ENCODE measurements at regions not wholly inside any gene's neighbourhood (a gene's known extent, or its start where the extent isn't known, plus 50 kb on each side); places are given as distances from the start of the nearest gene placed in this dataset.

DNA sequence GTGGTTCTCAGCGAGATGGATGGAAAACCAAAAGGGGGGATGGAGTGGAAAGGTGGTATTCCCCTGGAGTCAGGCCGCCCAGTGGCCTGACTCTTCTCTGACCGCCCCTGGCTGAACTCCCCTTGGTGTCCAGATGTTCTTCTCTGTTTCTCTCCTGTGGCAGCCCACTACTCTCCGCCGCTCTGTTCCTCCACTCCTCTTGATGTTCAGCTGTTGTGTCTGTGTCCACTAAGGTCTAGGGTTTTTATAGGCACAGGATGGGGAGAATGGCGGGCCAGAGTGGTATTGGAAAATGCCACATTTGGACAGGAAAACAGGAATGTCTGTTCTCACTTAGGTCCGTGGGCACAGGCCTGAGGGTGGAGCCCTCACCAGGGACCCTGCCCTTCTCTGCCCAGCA lies 954.3 kb upstream of the MBL2 start:
- H3K36me3 Mint-ChIP-seq (ENCODE audit: insufficient read depth, unreplicated experiment), result no peaks in the 10 kb centered on the region
- no peak for DNase-seq
- no peak overlapping the region for H3K4me3 Mint-ChIP-seq (ENCODE audit: low read depth, unreplicated experiment)
- H3K9me3 Mint-ChIP-seq (ENCODE audit: low read depth, unreplicated experiment), result no peaks in the 10 kb centered on the region
- no TSS peak for BruUV-seq (replicated peaks)
- H3K27ac Mint-ChIP-seq (ENCODE audit: unreplicated experiment), result no peak overlapping the region
- H3K4me1 Mint-ChIP-seq (ENCODE audit: low read depth, unreplicated experiment), result no peaks in the 10 kb centered on the region
- intact Hi-C loops (cut with micrococcal nuclease; ENCODE audit: unreplicated experiment), result no loop called here
- no peak for TF ChIP-seq CTCF (IDR thresholded peaks at IDR 0.05; ENCODE audit: unreplicated experiment)
- H3K27me3 Mint-ChIP-seq (ENCODE audit: unreplicated experiment), result no peaks in the 10 kb centered on the region
- CTCF ChIA-PET, result no interaction called here

DNA sequence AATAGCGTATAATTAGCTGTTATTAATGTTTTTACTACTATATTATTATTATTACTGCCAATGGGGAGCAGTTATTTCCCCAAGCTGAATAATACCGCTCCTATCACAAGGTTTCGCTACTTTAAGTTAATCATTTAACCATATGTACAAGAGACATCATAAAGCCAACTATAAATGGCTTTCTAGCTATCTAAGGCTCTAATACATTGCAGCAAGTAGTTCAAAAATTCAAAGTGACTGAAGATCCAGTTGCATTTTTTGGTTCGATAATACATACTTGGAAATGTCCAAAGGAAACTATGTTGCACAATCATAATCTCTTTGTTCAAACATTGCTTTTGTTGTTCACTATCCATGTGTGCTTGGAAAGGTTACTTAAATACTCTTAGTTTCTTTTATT lies 952.0 kb upstream of the MBL2 start:
- no peaks in the 10 kb centered on the region for H3K9me3 Mint-ChIP-seq (ENCODE audit: low read depth, unreplicated experiment)
- H3K4me1 Mint-ChIP-seq (ENCODE audit: low read depth, unreplicated experiment), result no peaks in the 10 kb centered on the region
- DNase-seq, result no peak
- TF ChIP-seq CTCF (IDR thresholded peaks at IDR 0.05; ENCODE audit: unreplicated experiment), result no peak
- H3K27me3 Mint-ChIP-seq (ENCODE audit: unreplicated experiment), result no peaks in the 10 kb centered on the region
- no TSS peak for BruUV-seq (replicated peaks)
- no peak overlapping the region for H3K27ac Mint-ChIP-seq (ENCODE audit: unreplicated experiment)
- intact Hi-C loops (cut with micrococcal nuclease; ENCODE audit: unreplicated experiment), result no loop called here
- H3K4me3 Mint-ChIP-seq (ENCODE audit: low read depth, unreplicated experiment), result no peak overlapping the region
- H3K36me3 Mint-ChIP-seq (ENCODE audit: insufficient read depth, unreplicated experiment), result no peaks in the 10 kb centered on the region
- CTCF ChIA-PET, result no interaction called here

DNA sequence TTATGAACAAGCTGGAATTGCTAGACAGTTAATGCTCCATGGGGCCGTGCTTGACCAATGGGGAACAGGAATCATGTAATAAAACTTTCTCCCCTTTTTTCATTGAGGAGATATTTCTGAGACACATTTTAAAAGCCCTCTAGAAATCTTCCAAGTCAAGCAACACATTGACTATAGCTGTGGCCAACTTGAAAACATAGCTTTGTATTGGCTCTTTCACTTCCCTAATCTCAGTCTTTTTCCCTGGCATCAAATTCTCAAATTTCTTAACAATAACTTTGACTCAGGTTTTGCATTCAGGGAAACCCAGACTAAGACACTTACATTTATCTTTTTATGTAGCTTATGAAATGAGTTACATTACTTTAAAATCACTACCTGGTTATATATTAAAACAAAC lies 947.1 kb upstream of the MBL2 start:
- no peak overlapping the region for H3K27ac Mint-ChIP-seq (ENCODE audit: unreplicated experiment)
- H3K27me3 Mint-ChIP-seq (ENCODE audit: unreplicated experiment), result no peaks in the 10 kb centered on the region
- no peaks in the 10 kb centered on the region for H3K9me3 Mint-ChIP-seq (ENCODE audit: low read depth, unreplicated experiment)

GRCh38 chr10:53716156-53716555 lies 943.6 kb upstream of the MBL2 start:
- BruUV-seq (replicated peaks), result no TSS peak
- no peaks in the 10 kb centered on the region for H3K9me3 Mint-ChIP-seq (ENCODE audit: low read depth, unreplicated experiment)
- no peak overlapping the region for H3K4me3 Mint-ChIP-seq (ENCODE audit: low read depth, unreplicated experiment)
- H3K4me1 Mint-ChIP-seq (ENCODE audit: low read depth, unreplicated experiment), result no peaks in the 10 kb centered on the region
- TF ChIP-seq CTCF (IDR thresholded peaks at IDR 0.05; ENCODE audit: unreplicated experiment), result no peak
- CTCF ChIA-PET, result no interaction called here
- intact Hi-C loops (cut with micrococcal nuclease; ENCODE audit: unreplicated experiment), result no loop called here
- H3K27me3 Mint-ChIP-seq (ENCODE audit: unreplicated experiment), result no peaks in the 10 kb centered on the region
- H3K36me3 Mint-ChIP-seq (ENCODE audit: insufficient read depth, unreplicated experiment), result no peaks in the 10 kb centered on the region
- no peak for DNase-seq
- H3K27ac Mint-ChIP-seq (ENCODE audit: unreplicated experiment), result no peak overlapping the region

More for the DNA sequence above, 947.1 kb upstream of the MBL2 start:
- H3K4me3 Mint-ChIP-seq (ENCODE audit: low read depth, unreplicated experiment), result no peak overlapping the region
- no peaks in the 10 kb centered on the region for H3K36me3 Mint-ChIP-seq (ENCODE audit: insufficient read depth, unreplicated experiment)
- BruUV-seq (replicated peaks), result no TSS peak
- intact Hi-C loops (cut with micrococcal nuclease; ENCODE audit: unreplicated experiment), result no loop called here
- no peak for DNase-seq
- no peak for TF ChIP-seq CTCF (IDR thresholded peaks at IDR 0.05; ENCODE audit: unreplicated experiment)
- CTCF ChIA-PET, result no interaction called here
- H3K4me1 Mint-ChIP-seq (ENCODE audit: low read depth, unreplicated experiment), result no peaks in the 10 kb centered on the region

GRCh38 chr10:53713431-53713830 lies 940.8 kb upstream of the MBL2 start:
- no peak for TF ChIP-seq CTCF (IDR thresholded peaks at IDR 0.05; ENCODE audit: unreplicated experiment)
- intact Hi-C loops (cut with micrococcal nuclease; ENCODE audit: unreplicated experiment), result no loop called here
- H3K27ac Mint-ChIP-seq (ENCODE audit: unreplicated experiment), result no peak overlapping the region
- no peaks in the 10 kb centered on the region for H3K4me1 Mint-ChIP-seq (ENCODE audit: low read depth, unreplicated experiment)
- no peak for DNase-seq
- H3K9me3 Mint-ChIP-seq (ENCODE audit: low read depth, unreplicated experiment), result no peaks in the 10 kb centered on the region
- BruUV-seq (replicated peaks), result no TSS peak
- CTCF ChIA-PET, result no interaction called here
- no peak overlapping the region for H3K4me3 Mint-ChIP-seq (ENCODE audit: low read depth, unreplicated experiment)
- no peaks in the 10 kb centered on the region for H3K36me3 Mint-ChIP-seq (ENCODE audit: insufficient read depth, unreplicated experiment)
- H3K27me3 Mint-ChIP-seq (ENCODE audit: unreplicated experiment), result no peaks in the 10 kb centered on the region

Measured in Calu3 (cell line).